ENCODE measurements at regions not wholly inside any gene's neighbourhood (a gene's known extent, or its start where the extent isn't known, plus 50 kb on each side); places are given as distances from the start of the nearest gene placed in this dataset.

DNA sequence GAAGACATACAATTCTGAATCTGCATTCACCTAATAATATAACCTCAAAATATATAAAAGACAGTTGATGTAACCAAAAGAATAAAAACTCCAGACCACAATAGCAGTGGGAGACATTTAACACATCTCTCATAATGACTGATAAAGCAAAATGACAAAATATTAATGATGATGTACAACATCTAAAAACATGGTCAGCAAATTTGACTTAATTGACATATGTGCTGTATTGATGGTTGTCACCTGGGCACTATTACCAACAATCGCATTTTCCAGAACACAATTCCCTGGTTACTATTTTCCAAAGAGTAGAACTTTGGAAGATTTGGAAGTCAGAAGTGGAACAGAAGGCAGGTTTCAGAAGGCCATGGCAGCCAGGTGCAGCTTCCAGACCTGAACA is 899.5 kb upstream of the CELF2 start:
- TF ChIP-seq EZH2 (IDR thresholded peaks at IDR 0.05; ENCODE audit: insufficient read depth, poor library complexity, severe bottlenecking) (no peak), EZH2phosphoT487 (IDR thresholded peaks at IDR 0.05; ENCODE audit: insufficient read depth, low read depth) (no peak)
